ENCODE measurements at regions not wholly inside any gene's neighbourhood (a gene's known extent, or its start where the extent isn't known, plus 50 kb on each side); places are given as distances from the start of the nearest gene placed in this dataset.

DNA sequence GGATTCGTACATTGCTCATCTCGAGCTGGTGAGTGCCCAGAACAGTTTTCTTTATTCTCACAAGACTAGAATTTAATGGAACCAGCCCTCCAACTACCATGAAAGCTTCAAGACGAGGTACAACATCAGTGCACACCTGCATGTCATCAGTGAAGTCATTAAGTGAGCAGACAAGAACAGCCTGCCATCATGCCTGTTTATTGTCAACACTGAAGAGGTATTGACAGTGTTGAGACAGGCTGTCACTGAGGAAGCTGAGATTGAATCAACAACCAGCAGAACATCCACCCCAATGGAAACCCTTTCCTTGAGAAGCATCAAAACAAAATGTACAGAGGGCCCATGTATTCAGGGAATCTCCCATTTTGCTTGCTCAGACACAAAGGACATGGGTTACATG is 148.0 kb upstream of the TCF4 start:
- TF ChIP-seq, protein P1, sequence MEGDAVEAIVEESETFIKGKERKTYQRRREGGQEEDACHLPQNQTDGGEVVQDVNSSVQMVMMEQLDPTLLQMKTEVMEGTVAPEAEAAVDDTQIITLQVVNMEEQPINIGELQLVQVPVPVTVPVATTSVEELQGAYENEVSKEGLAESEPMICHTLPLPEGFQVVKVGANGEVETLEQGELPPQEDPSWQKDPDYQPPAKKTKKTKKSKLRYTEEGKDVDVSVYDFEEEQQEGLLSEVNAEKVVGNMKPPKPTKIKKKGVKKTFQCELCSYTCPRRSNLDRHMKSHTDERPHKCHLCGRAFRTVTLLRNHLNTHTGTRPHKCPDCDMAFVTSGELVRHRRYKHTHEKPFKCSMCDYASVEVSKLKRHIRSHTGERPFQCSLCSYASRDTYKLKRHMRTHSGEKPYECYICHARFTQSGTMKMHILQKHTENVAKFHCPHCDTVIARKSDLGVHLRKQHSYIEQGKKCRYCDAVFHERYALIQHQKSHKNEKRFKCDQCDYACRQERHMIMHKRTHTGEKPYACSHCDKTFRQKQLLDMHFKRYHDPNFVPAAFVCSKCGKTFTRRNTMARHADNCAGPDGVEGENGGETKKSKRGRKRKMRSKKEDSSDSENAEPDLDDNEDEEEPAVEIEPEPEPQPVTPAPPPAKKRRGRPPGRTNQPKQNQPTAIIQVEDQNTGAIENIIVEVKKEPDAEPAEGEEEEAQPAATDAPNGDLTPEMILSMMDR (conservative IDR thresholded peaks at IDR 0.05 in 1 of 2, IDR thresholded peaks at IDR 0.05 in 1 of 2; ENCODE audit: low read depth in 1 of 2, low read length in 2 of 2): no peak
- TF ChIP-seq EZH2 (IDR thresholded peaks at IDR 0.05; ENCODE audit: low read length, missing control alignments): no peak

All from fibroblast of lung (primary cell).